SK-N-SH treated with all-trans-retinoic acid at 6 μM for 48 hours (cell line): ENCODE measurements at regions not wholly inside any gene's neighbourhood (a gene's known extent, or its start where the extent isn't known, plus 50 kb on each side); places are given as distances from the start of the nearest gene placed in this dataset.

Experiments
- ATAC-seq: fragments of 200-7000 bp; cut with Tn5 transposase; 3 replicates; pipeline ENCODE4 v1.9.1; 2020; ENCODE audit warnings: mild to moderate bottlenecking, moderate library complexity
- BACH2 ChIP-seq: fragments of 250-450 bp; sonication (Bioruptor Pico); IDR thresholded peaks from 2 replicates; pipeline ENCODE4 v1.9.0; 2021; ENCODE audit warnings: mild to moderate bottlenecking, borderline replicate concordance
- CSDC2 ChIP-seq: fragments of 250-450 bp; sonication (Bioruptor Pico); IDR thresholded peaks from 2 replicates; pipeline ENCODE4 v1.5.0; 2020; ENCODE audit warnings: mild to moderate bottlenecking, moderate library complexity
- ESRRG ChIP-seq: fragments of 250-450 bp; sonication (Bioruptor Pico); IDR thresholded peaks from 2 replicates; pipeline ENCODE4 v1.6.1; 2021; ENCODE audit warnings: mild to moderate bottlenecking
- GLIS3 ChIP-seq: fragments of 250-450 bp; sonication (Bioruptor Pico); IDR thresholded peaks from 2 replicates; pipeline ENCODE4 v1.5.0; 2020; ENCODE audit warnings: mild to moderate bottlenecking, moderate library complexity
- ISL1 ChIP-seq: fragments of 250-450 bp; sonication (Bioruptor Pico); IDR thresholded peaks from 2 replicates; pipeline ENCODE4 v2.1.2; 2022; ENCODE audit warnings: mild to moderate bottlenecking, moderate library complexity
- OSR1 ChIP-seq: fragments of 250-450 bp; sonication (Bioruptor Pico); IDR thresholded peaks from 2 replicates; pipeline ENCODE4 v1.8.0; 2022; ENCODE audit warnings: moderate library complexity, mild to moderate bottlenecking, inconsistent platforms
- POU6F1 ChIP-seq: fragments of 250-450 bp; sonication (Bioruptor Pico); IDR thresholded peaks from 2 replicates; pipeline ENCODE4 v1.8.0; 2021; ENCODE audit warnings: low read depth, mild to moderate bottlenecking, moderate library complexity, borderline replicate concordance
- PPARA ChIP-seq: fragments of 250-450 bp; sonication (Bioruptor Pico); IDR thresholded peaks from 2 replicates; pipeline ENCODE4 v1.5.0; 2020; ENCODE audit warnings: mild to moderate bottlenecking, borderline replicate concordance
- RARB ChIP-seq: fragments of 250-450 bp; sonication (Bioruptor Pico); IDR thresholded peaks from 2 replicates; pipeline ENCODE4 v1.8.0; 2021; ENCODE audit warnings: mild to moderate bottlenecking, moderate library complexity
- SNAI2 ChIP-seq: fragments of 250-450 bp; sonication (Bioruptor Pico); IDR thresholded peaks from 2 replicates; pipeline ENCODE4 v1.5.0; 2020; ENCODE audit warnings: mild to moderate bottlenecking, moderate library complexity
- TCF4 ChIP-seq: fragments of 250-450 bp; sonication (Bioruptor Pico); IDR thresholded peaks from 2 replicates; pipeline ENCODE4 v1.8.0; 2021; ENCODE audit warnings: mild to moderate bottlenecking, moderate library complexity, borderline replicate concordance
- TOX ChIP-seq: fragments of 250-450 bp; sonication (Bioruptor Pico); IDR thresholded peaks from 2 replicates; pipeline ENCODE4 v1.8.0; 2021; ENCODE audit warnings: mild to moderate bottlenecking, moderate library complexity, borderline replicate concordance
- TSHZ2 ChIP-seq: fragments of 250-450 bp; sonication (Bioruptor Pico); IDR thresholded peaks from 2 replicates; pipeline ENCODE4 v1.5.0; 2020; ENCODE audit warnings: mild to moderate bottlenecking, moderate library complexity
- ZC3H10 ChIP-seq: fragments of 250-450 bp; sonication (Bioruptor Pico); IDR thresholded peaks from 2 replicates; pipeline ENCODE4 v1.5.1; 2021; ENCODE audit warnings: mild to moderate bottlenecking, moderate library complexity
- ZFP30 ChIP-seq: fragments of 450-650 bp; formaldehyde crosslinking; IDR thresholded peaks from 2 replicates; pipeline ENCODE4 v1.5.0; 2022; ENCODE audit warnings: mild to moderate bottlenecking, moderate library complexity
- ZNF565 ChIP-seq: fragments of 450-650 bp; formaldehyde crosslinking; conservative IDR thresholded peaks from 2 replicates; pipeline ENCODE4 v1.5.0; 2020; ENCODE audit warnings: low read depth, mild to moderate bottlenecking, moderate library complexity
- ZNF70 ChIP-seq: fragments of 450-650 bp; formaldehyde crosslinking; IDR thresholded peaks from 2 replicates; pipeline ENCODE4 v1.5.0; 2020; ENCODE audit warnings: mild to moderate bottlenecking, moderate library complexity
- ZNF8 ChIP-seq: fragments of 450-650 bp; formaldehyde crosslinking; IDR thresholded peaks from 2 replicates; pipeline ENCODE4 v1.5.0; 2020; ENCODE audit warnings: mild to moderate bottlenecking, moderate library complexity
- TF ChIP-seq, protein P1 (sequence below): fragments of 250-450 bp; sonication (Bioruptor Pico); IDR thresholded peaks from 2 replicates; pipeline ENCODE4 v1.5.1; 2020; ENCODE audit warnings: low read depth, mild to moderate bottlenecking, moderate library complexity
- TF ChIP-seq, protein P2 (sequence below): fragments of 250-450 bp; sonication (Bioruptor Pico); IDR thresholded peaks from 2 replicates; pipeline ENCODE4 v1.5.1; 2021; ENCODE audit warnings: mild to moderate bottlenecking, moderate library complexity

- no peak for TF ChIP-seq RARB
- TF ChIP-seq ZC3H10 (CRISPR knock-in tag), result no peak
- TF ChIP-seq ZNF8 (CRISPR knock-in tag), result no peak
- no peak for TF ChIP-seq OSR1 (CRISPR knock-in tag)
- no peak for TF ChIP-seq CSDC2 (CRISPR knock-in tag)
- TF ChIP-seq, protein P1, sequence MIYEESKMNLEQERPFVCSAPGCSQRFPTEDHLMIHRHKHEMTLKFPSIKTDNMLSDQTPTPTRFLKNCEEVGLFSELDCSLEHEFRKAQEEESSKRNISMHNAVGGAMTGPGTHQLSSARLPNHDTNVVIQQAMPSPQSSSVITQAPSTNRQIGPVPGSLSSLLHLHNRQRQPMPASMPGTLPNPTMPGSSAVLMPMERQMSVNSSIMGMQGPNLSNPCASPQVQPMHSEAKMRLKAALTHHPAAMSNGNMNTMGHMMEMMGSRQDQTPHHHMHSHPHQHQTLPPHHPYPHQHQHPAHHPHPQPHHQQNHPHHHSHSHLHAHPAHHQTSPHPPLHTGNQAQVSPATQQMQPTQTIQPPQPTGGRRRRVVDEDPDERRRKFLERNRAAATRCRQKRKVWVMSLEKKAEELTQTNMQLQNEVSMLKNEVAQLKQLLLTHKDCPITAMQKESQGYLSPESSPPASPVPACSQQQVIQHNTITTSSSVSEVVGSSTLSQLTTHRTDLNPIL (CRISPR knock-in tag), result no peak
- TF ChIP-seq ZNF70 (CRISPR knock-in tag), result no peak
Observed at GRCh38 chr12:34298971-34299801, 276.9 kb downstream of the ALG10 start.

DNA sequence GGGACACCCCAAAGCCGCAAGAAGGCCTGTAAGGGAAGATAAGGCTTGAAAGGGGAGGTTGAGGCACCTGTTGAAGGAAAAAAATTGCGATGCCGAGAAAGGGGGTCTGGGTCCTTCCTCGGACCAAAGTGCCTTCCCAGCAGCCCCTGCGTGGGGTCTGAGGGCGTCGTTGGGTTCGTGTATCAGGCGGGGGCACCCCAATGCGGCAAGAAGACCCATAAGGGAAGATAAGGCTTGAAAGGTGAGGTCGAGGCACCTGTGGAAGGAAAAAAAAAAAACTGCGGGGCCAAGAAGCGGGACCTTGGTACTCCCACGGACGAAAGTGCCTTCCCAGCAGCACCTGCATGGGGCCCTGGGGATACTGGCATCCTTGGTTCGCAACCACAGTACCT lies 277.5 kb downstream of the ALG10 start:
- TF ChIP-seq ZNF565 (no peak), POU6F1 (CRISPR knock-in tag) (no peak), TSHZ2 (CRISPR knock-in tag) (no peak), CSDC2 (CRISPR knock-in tag) (no peak), TCF4 (CRISPR knock-in tag) (no peak)
- TF ChIP-seq, protein P2, sequence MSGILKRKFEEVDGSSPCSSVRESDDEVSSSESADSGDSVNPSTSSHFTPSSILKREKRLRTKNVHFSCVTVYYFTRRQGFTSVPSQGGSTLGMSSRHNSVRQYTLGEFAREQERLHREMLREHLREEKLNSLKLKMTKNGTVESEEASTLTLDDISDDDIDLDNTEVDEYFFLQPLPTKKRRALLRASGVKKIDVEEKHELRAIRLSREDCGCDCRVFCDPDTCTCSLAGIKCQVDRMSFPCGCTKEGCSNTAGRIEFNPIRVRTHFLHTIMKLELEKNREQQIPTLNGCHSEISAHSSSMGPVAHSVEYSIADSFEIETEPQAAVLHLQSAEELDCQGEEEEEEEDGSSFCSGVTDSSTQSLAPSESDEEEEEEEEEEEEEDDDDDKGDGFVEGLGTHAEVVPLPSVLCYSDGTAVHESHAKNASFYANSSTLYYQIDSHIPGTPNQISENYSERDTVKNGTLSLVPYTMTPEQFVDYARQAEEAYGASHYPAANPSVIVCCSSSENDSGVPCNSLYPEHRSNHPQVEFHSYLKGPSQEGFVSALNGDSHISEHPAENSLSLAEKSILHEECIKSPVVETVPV (CRISPR knock-in tag), result no peak
- TF ChIP-seq, all 23 proteins: peak for 0
- no peak for ATAC-seq

More at GRCh38 chr12:34298971-34299801, 276.9 kb downstream of the ALG10 start:
- ATAC-seq, result no peak

GRCh38 chr12:34300376-34301250 lies 278.3 kb downstream of the ALG10 start:
- no peak for ATAC-seq
- TF ChIP-seq ZNF70 (CRISPR knock-in tag) (no peak), ZFP30 (CRISPR knock-in tag) (no peak), ISL1 (CRISPR knock-in tag) (no peak), POU6F1 (CRISPR knock-in tag) (no peak), TOX (CRISPR knock-in tag) (no peak), ZC3H10 (CRISPR knock-in tag) (no peak), PPARA (no peak), TCF4 (CRISPR knock-in tag) (no peak), SNAI2 (CRISPR knock-in tag) (no peak), ESRRG (CRISPR knock-in tag) (no peak), TSHZ2 (CRISPR knock-in tag) (no peak), CSDC2 (CRISPR knock-in tag) (no peak), RARB (no peak), GLIS3 (CRISPR knock-in tag) (no peak), BACH2 (no peak)
